Activated CD4-positive, alpha-beta T cell treated with anti-CD3 and anti-CD28 coated beads, Interleukin-2, amount 10 ng/mL, durations not matched to agents 7 days and 5 days (primary cell): ENCODE measurements at regions not wholly inside any gene's neighbourhood (a gene's known extent, or its start where the extent isn't known, plus 50 kb on each side); places are given as distances from the start of the nearest gene placed in this dataset.

Experiments used
- CTCF ChIA-PET: fragments of 350-600 bp; sonication (Branson Sonifier 250); formaldehyde crosslinking; loops from one replicate; lab custom pipeline; 2021; ENCODE audit warnings: antibody characterized with exemption; lab: Charles Lee
- POLR2A ChIA-PET: fragments of 350-600 bp; sonication (Branson Sonifier 250); formaldehyde crosslinking; loops from one replicate; lab custom pipeline; 2021; ENCODE audit warnings: antibody characterized with exemption; lab: Charles Lee
- DNase-seq: peaks from one replicate; pipeline ENCODE4 v3.0.0-alpha.2; 2020
- H3K27ac Mint-ChIP-seq: one replicate; pipeline ENCODE4 v1.8.0; 2021; ENCODE audit warnings: mild to moderate bottlenecking, moderate library complexity, mixed read lengths
- H3K27me3 Mint-ChIP-seq: one replicate; pipeline ENCODE4 v1.8.0; 2021; ENCODE audit warnings: mixed read lengths
- H3K36me3 Mint-ChIP-seq: one replicate; pipeline ENCODE4 v1.8.0; 2021; ENCODE audit warnings: low read depth, mixed read lengths
- H3K4me1 Mint-ChIP-seq: one replicate; pipeline ENCODE4 v1.8.0; 2021; ENCODE audit warnings: mixed read lengths
- H3K4me3 Mint-ChIP-seq: one replicate; pipeline ENCODE4 v1.8.0; 2021; ENCODE audit warnings: mild to moderate bottlenecking, moderate library complexity, mixed read lengths
- H3K9me3 Mint-ChIP-seq: one replicate; pipeline ENCODE4 v1.8.0; 2021; ENCODE audit warnings: mixed read lengths

DNA sequence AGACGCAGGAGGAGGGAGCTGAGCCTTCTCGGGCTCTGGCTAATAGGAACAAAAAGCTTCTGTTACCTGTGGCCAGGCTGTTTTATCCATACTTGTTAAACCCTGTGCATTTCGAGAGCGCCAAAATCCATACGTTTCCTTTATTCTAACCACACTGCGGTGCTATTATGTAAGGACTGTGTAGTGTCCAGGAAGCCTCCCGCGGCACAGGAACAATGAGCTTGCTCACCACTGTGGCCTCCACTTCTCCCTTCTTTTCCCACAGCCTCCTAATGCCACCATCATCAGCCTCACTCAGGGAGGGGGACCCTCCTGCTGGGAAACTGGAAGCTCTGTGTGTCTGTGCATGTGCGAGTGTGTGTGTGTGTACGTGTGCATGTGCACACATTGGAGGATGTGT, 268.5 kb downstream of the HAUS1 start:
- POLR2A ChIA-PET: no interaction called here
- H3K4me3 Mint-ChIP-seq: no peak overlapping the region
- no peaks in the 10 kb centered on the region for H3K36me3 Mint-ChIP-seq
- DNase-seq: no peak
- H3K9me3 Mint-ChIP-seq: no peaks in the 10 kb centered on the region
- no peak overlapping the region for H3K27ac Mint-ChIP-seq
- no peaks in the 10 kb centered on the region for H3K4me1 Mint-ChIP-seq
- no peaks in the 10 kb centered on the region for H3K27me3 Mint-ChIP-seq
- CTCF ChIA-PET: interaction anchor here (1.5 kb wide), 1 partner anchor 15 kb away, joined by 3 read pairs; no protein-coding TSS in a partner anchor

DNA sequence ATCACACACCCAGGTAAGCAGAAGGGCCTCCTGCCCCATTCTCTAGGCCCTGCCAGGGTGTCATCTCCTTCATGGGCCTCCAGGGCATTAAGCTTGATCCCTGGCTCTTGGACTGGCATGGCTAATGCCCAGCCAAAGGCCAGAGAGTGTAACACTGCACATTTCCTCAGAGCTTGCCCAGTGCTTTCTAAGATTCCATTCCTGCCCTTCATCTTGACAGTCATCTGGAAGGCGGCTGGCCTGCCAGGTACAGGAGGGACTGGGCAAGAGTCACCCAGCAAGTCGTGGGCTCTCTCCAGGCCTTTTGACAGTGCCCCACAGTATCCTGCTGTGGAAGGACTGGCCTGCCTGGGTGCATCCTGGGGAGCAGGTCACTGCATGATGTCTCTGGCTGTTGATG, 268.9 kb downstream of the HAUS1 start:
- H3K36me3 Mint-ChIP-seq: no peaks in the 10 kb centered on the region
- H3K27ac Mint-ChIP-seq: no peak overlapping the region
- ChIA-PET CTCF (no interaction called here), POLR2A (no interaction called here)
- no peaks in the 10 kb centered on the region for H3K27me3 Mint-ChIP-seq
- no peak for DNase-seq
- H3K9me3 Mint-ChIP-seq: no peaks in the 10 kb centered on the region
- no peaks in the 10 kb centered on the region for H3K4me1 Mint-ChIP-seq
- H3K4me3 Mint-ChIP-seq: no peak overlapping the region

DNA sequence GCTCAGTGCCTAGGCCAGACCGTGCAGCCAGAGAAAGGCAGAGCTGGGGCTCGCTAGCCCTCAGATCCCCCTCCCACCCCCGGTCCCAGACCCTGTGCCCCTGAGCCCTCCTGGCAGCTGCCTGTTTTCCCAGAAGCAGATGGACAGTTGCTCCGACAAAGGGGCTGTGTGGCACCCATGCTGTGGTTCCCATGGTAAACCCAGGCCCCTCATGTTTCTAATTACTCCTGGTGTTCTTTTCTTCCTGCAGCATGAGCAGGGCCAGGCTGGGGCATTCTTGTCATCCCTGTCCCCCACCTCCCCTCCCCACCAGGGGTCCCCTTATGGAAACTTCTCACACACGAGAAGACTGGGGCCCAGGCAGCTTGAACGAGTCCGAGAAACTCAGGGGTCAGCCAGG, 269.6 kb downstream of the HAUS1 start:
- Mint-ChIP-seq H3K4me1 (no peaks in the 10 kb centered on the region), H3K27ac (no peak overlapping the region), H3K36me3 (no peaks in the 10 kb centered on the region), H3K9me3 (no peaks in the 10 kb centered on the region), H3K27me3 (no peaks in the 10 kb centered on the region), H3K4me3 (no peak overlapping the region)
- DNase-seq: no peak
- CTCF ChIA-PET: no interaction called here
- POLR2A ChIA-PET: no interaction called here

DNA sequence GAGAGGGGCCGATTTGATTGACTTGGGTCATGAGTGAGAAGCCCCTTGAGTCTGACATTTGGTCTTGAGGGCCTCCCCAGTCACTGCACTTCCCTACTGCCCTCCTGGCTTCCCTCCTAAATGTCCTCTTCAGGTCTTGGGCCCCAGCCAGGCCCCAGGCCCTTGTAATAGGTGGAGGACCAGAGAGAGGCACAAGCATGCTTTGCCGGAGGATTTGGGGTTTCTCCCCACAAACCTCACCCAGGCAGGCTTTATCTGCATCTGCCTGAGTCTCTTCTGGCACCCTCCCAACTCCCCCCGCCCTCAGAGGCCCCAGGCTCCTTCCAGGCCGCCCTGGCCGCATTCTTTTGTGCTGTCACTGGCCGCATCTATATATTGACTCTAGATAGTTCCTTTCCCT, 270.7 kb downstream of the HAUS1 start:
- Mint-ChIP-seq H3K9me3 (no peaks in the 10 kb centered on the region), H3K27ac (no peak overlapping the region), H3K4me1 (no peaks in the 10 kb centered on the region), H3K4me3 (no peak overlapping the region), H3K27me3 (no peaks in the 10 kb centered on the region), H3K36me3 (no peaks in the 10 kb centered on the region)
- no peak for DNase-seq
- POLR2A ChIA-PET: no interaction called here
- CTCF ChIA-PET: no interaction called here

DNA sequence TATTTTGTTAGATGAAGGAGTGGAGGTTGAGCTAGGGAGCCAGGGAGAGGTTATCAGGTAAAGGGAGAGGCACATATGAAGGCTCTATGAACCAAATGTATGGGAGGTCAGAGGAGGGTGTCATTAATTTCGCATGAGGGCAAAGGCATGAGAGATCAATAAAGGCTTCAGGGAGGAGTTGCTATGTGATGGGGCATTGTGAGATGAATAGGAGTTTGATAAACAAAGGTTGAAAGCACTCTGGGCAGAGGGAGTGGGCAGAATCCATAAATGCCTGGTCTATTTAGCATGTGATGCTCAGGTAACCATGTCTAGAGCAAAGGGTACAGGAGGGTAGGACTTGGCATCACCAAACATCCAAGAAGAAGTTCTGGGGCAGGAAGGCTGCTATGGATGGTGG, 273.4 kb downstream of the HAUS1 start:
- POLR2A ChIA-PET: no interaction called here
- Mint-ChIP-seq H3K27ac (no peak overlapping the region), H3K4me1 (no peaks in the 10 kb centered on the region), H3K9me3 (no peaks in the 10 kb centered on the region), H3K4me3 (no peak overlapping the region), H3K27me3 (no peaks in the 10 kb centered on the region), H3K36me3 (no peaks in the 10 kb centered on the region)
- CTCF ChIA-PET: no interaction called here
- DNase-seq: no peak

DNA sequence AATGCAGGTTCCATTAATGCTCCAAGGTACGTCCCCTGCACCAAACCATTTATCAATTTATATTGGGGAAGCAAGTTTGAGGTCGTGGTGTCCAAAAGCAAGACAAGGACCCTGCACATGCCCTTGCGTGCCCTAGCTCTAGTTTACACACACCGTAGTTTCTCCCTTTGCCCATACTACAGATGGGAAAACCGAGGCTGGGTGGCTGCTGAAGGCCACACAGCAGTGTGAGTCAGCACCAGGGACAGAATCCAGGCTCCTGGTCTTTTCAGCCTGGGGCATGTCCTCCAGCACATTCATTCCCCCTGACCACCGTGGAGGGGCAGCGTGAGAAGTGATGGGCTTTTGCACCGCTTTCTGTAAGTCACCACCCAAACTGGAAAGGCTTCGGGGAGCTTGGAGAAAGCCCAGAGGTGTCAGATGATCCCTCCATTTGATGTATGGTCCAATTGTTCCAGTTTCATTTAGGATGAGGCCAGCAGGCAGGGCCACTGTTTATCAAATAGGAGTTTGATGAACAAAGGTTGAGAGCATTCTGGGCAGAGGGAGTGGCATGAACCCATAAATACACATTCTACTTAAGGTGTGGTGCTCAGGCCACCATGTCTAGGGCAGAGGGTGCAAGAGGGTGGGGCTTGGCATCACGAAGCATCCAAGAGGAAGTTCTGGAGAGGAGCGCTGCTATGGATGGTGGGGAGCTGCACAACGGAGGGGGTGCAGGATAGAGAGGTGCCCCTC, 274.1 kb downstream of the HAUS1 start:
- Mint-ChIP-seq H3K4me3 (no peak overlapping the region), H3K27me3 (no peaks in the 10 kb centered on the region), H3K9me3 (no peaks in the 10 kb centered on the region), H3K4me1 (no peaks in the 10 kb centered on the region), H3K27ac (no peak overlapping the region), H3K36me3 (no peaks in the 10 kb centered on the region)
- no peak for DNase-seq
- ChIA-PET CTCF (interaction anchor here (0.6 kb wide), 1 partner anchor 37 kb away, joined by 4 read pairs; no protein-coding TSS in a partner anchor), POLR2A (no interaction called here)

DNA sequence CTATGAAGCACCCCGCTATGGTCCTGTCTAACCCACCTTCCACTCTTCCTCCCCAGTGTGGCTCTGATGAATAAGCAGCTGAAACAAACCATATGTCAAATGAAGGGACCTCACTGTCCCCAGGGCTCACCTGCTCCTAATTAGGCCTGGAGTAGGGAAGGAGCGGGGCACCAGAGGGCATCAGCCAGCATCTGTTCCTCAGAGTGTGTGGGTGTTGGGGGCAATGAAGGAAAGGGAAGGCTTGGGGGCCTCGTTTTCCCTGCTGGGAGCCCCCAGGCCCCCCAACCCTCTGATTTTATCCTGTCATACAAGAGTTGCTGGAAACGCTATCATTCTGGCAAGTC, 274.7 kb downstream of the HAUS1 start:
- H3K9me3 Mint-ChIP-seq: no peaks in the 10 kb centered on the region
- no peak for DNase-seq
- no peak overlapping the region for H3K27ac Mint-ChIP-seq
- no peak overlapping the region for H3K4me3 Mint-ChIP-seq
- no peaks in the 10 kb centered on the region for H3K4me1 Mint-ChIP-seq
- ChIA-PET CTCF (interaction anchor here (0.6 kb wide), 1 partner anchor 38 kb away, joined by 4 read pairs; no protein-coding TSS in a partner anchor), POLR2A (no interaction called here)
- no peaks in the 10 kb centered on the region for H3K36me3 Mint-ChIP-seq
- H3K27me3 Mint-ChIP-seq: no peaks in the 10 kb centered on the region

DNA sequence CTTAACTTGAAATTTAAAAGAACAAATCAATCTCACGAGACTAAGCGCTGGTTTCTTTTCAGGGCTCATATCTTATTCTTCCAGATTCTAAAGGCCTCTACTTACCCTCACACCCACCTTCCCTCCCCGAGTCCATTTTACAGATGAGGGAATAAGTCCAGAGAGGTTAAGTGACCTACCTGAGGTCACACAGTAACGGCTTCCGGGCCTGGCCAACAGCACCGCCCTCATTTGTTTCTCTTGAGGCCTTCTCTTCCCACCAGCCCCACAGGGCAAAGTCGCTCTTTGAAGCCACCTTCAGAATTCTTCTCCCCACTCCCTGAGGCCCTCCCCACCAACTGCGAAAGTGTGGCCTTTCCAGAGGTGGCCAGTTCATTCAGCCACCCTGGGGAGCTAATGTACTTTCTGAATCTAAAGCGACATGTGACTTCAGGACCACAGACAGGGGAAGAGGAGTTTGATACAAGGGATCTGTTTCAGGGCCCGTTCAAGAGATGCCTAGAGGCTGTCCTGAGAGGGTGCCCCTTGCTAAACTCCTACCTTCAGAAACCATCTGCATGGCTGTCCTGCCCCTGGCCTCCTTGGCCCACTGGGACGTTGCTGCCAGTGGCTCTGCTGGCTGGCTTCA, 275.3 kb downstream of the HAUS1 start:
- H3K4me3 Mint-ChIP-seq: no peak overlapping the region
- DNase-seq: no peak
- no peaks in the 10 kb centered on the region for H3K36me3 Mint-ChIP-seq
- H3K9me3 Mint-ChIP-seq: no peaks in the 10 kb centered on the region
- H3K27ac Mint-ChIP-seq: no peak overlapping the region
- no peaks in the 10 kb centered on the region for H3K27me3 Mint-ChIP-seq
- no peaks in the 10 kb centered on the region for H3K4me1 Mint-ChIP-seq
- ChIA-PET CTCF (interaction anchor here (0.6 kb wide), 1 partner anchor 39 kb away, joined by 4 read pairs; no protein-coding TSS in a partner anchor), POLR2A (no interaction called here)

DNA sequence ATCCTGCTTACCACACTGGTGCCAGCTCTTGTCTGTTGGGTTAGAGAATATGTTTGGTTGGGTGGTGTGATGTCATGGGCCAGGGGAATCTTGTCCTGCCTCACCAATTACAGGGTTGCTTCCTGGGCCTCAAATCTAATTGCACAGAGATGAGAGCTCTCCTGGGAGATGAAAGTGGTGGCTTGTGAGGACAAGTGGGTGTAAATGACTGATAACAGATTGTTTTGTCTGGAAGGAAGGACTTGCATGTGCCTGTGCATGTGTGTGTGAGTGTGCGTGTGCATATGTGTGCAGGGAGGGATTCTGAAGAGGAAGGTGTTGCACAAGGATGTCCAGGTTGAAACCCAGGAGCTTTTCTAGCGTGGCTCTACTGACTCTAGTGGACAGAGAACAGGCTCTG, 271.9 kb downstream of the LOXHD1 start:
- H3K27me3 Mint-ChIP-seq: peaks cover 2% of the 10 kb centered on the region
- CTCF ChIA-PET: interaction anchor here (0.9 to 1.3 kb wide), 3 partner anchors 9 to 22 kb away, joined by 3 read pairs; no protein-coding TSS in a partner anchor
- H3K4me1 Mint-ChIP-seq: no peaks in the 10 kb centered on the region

DNA sequence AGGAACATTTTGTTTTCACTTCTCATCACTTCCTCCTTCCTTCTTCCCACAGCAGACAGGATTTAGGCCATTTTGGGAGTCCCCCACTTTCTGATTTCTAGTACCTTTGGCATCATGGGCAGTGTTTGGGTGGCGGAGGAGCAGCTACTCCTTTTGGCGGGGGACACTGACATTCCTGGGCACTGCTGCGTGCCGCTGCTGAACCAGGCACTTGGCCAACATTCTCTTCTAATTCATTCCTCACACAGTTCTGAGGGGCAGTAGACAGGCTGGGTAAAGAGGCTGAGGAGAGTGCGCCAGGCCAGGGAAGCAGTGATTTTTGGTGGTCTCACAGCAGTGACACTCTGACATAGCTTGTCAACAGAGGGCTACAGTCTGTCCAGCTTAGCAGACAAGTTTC, 270.2 kb downstream of the LOXHD1 start:
- Mint-ChIP-seq H3K4me3 (no peak overlapping the region), H3K4me1 (no peaks in the 10 kb centered on the region), H3K27ac (no peak overlapping the region), H3K27me3 (peaks cover 2% of the 10 kb centered on the region), H3K36me3 (no peaks in the 10 kb centered on the region), H3K9me3 (no peaks in the 10 kb centered on the region)
- ChIA-PET CTCF (interaction anchor here (0.9 to 1.4 kb wide), 2 partner anchors 9 to 15 kb away, joined by 3 to 4 read pairs; no protein-coding TSS in a partner anchor), POLR2A (no interaction called here)
- no peak for DNase-seq

More for the DNA sequence above, 271.9 kb downstream of the LOXHD1 start:
- Mint-ChIP-seq H3K27ac (no peak overlapping the region), H3K9me3 (no peaks in the 10 kb centered on the region), H3K36me3 (no peaks in the 10 kb centered on the region), H3K4me3 (no peak overlapping the region)
- DNase-seq: no peak
- POLR2A ChIA-PET: no interaction called here

DNA sequence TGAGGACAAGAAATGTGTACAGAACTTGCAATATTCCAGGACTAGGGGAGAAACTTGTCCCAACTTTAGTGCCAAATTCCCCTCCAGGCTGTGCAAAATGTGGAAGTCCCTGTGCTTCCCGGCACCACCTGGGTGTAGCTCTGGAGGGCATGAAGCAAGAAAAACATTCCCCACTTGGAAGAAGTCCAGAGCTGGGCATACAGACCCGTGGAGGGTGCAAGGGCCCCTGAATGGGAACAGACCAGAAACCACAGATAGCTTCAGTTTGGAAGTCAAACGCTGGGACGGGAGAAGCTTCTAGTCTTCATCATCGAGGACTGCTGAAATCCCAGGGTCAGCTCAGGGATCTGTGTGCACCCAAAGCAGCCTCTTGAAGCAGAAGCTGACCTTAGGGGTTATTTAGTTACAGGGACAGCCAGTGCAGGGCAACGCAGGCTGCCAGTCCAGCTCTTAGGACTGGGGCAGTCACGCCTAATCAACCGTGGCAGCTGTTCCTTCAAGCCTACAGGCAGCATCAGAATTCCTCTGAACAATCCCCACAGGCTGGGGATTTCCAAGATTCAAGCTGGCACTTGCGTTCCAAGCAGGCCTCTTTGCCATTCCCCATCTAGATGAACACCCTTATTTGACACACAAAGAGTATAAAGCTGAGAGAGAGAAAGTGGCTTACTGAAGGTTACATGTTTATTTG, 269.4 kb downstream of the LOXHD1 start:
- no peak for DNase-seq
- no peak overlapping the region for H3K27ac Mint-ChIP-seq
- H3K27me3 Mint-ChIP-seq: peaks cover 2% of the 10 kb centered on the region
- no peaks in the 10 kb centered on the region for H3K36me3 Mint-ChIP-seq
- ChIA-PET CTCF (interaction anchor here (0.9 to 1.4 kb wide), 2 partner anchors 8 to 16 kb away, joined by 3 to 4 read pairs; no protein-coding TSS in a partner anchor), POLR2A (no interaction called here)
- no peaks in the 10 kb centered on the region for H3K4me1 Mint-ChIP-seq
- H3K9me3 Mint-ChIP-seq: no peaks in the 10 kb centered on the region
- H3K4me3 Mint-ChIP-seq: no peak overlapping the region

DNA sequence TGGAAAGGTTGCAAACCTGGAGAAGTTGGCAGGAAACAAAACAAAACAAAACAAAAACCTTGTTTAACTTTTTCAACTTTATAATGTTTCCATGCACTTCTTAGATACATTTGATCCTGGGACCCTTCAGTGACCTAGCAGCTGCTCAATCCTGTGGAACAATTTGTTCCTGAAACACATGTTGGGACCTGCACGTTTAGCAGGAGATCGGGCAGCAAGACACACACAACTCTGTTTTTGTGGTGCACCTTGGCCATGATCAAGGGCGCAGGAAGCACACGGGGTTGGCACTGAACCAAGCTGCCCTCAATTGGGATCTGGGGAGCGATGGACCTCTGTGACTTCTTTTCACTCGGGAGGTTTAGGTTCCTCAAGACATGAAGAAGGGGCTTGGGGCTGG, 268.7 kb downstream of the LOXHD1 start:
- Mint-ChIP-seq H3K4me1 (no peaks in the 10 kb centered on the region), H3K36me3 (no peaks in the 10 kb centered on the region), H3K9me3 (no peaks in the 10 kb centered on the region), H3K27ac (no peak overlapping the region), H3K4me3 (no peak overlapping the region), H3K27me3 (peaks cover 2% of the 10 kb centered on the region)
- no peak for DNase-seq
- CTCF ChIA-PET: no interaction called here
- POLR2A ChIA-PET: no interaction called here

DNA sequence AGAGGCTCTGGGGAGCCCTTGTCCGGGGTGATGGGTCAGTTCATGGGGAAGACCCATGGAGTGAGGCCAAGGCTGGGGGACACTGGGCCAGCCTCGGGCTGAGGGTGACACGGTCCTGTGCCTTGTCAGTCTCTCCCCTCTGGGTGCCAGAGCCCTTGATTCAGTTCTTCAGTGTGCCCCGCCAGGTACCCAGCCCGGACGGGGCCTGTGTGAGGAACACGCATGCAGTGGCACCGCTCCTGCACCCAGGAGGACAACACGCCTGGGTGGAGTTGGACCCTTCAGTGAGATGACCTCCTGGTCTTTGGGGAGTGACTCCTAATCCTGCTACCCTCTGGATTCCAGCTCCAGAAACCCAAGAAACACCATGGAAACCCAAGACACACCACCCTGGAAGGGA, 264.4 kb downstream of the LOXHD1 start:
- Mint-ChIP-seq H3K9me3 (no peaks in the 10 kb centered on the region), H3K36me3 (no peaks in the 10 kb centered on the region), H3K27me3 (peaks cover 2% of the 10 kb centered on the region), H3K4me3 (no peak overlapping the region), H3K4me1 (peaks cover 5% of the 10 kb centered on the region), H3K27ac (no peak overlapping the region)
- POLR2A ChIA-PET: no interaction called here
- DNase-seq: no peak
- CTCF ChIA-PET: interaction anchor here (1.7 kb wide), 1 partner anchor 9 kb away, joined by 4 read pairs; no protein-coding TSS in a partner anchor
